H9 (cell line): ENCODE measurements at regions not wholly inside any gene's neighbourhood (a gene's known extent, or its start where the extent isn't known, plus 50 kb on each side); places are given as distances from the start of the nearest gene placed in this dataset.

Experiments
- DNase-seq: peaks from one replicate; pipeline ENCODE4 v3.0.0-alpha.2; 2017
- H2AFZ ChIP-seq: one replicate; pipeline ENCODE4 v1.6.1; 2013; ENCODE audit warnings: mild to moderate bottlenecking, low read length, control low read depth, moderate library complexity
- H2AK5ac ChIP-seq: 2 replicates; pipeline ENCODE4 v1.6.1; 2013; ENCODE audit warnings: low read length, control low read depth, mixed read lengths; ENCODE audit not compliant: insufficient read length
- H2BK120ac ChIP-seq: one replicate; pipeline ENCODE4 v1.6.1; 2013; ENCODE audit warnings: low read depth, mild to moderate bottlenecking, low read length, control low read depth, inconsistent platforms; ENCODE audit not compliant: poor library complexity, severe bottlenecking
- H2BK12ac ChIP-seq: 2 replicates; pipeline ENCODE4 v1.6.1; 2013; ENCODE audit warnings: low read length, control low read depth, mixed read lengths, low read depth; ENCODE audit not compliant: insufficient read length
- H2BK15ac ChIP-seq: 2 replicates; pipeline ENCODE4 v1.6.1; 2013; ENCODE audit warnings: low read depth, low read length, control low read depth
- H2BK20ac ChIP-seq: one replicate; pipeline ENCODE4 v1.6.1; 2013; ENCODE audit warnings: low read depth, mild to moderate bottlenecking, low read length, control low read depth, inconsistent platforms; ENCODE audit not compliant: poor library complexity, severe bottlenecking
- H2BK5ac ChIP-seq: 2 replicates; pipeline ENCODE4 v1.6.1; 2013; ENCODE audit warnings: low read length, control low read depth, mixed read lengths; ENCODE audit not compliant: insufficient read length
- H3K14ac ChIP-seq: 2 replicates; pipeline ENCODE4 v1.6.1; 2013; ENCODE audit warnings: low read length, control low read depth; ENCODE audit not compliant: insufficient read depth
- H3K18ac ChIP-seq: 2 replicates; pipeline ENCODE4 v1.6.1; 2013; ENCODE audit warnings: low read depth, mild to moderate bottlenecking, mixed read lengths, low read length, control low read depth; ENCODE audit not compliant: insufficient read length
- H3K23ac ChIP-seq: 2 replicates; pipeline ENCODE4 v1.6.1; 2013; ENCODE audit warnings: low read length, control low read depth, mixed read lengths, low read depth; ENCODE audit not compliant: insufficient read length
- H3K23me2 ChIP-seq: 2 replicates; pipeline ENCODE4 v1.6.1; 2013; ENCODE audit warnings: low read depth, mild to moderate bottlenecking, mixed read lengths, low read length, control low read depth; ENCODE audit not compliant: insufficient read length, poor library complexity, severe bottlenecking
- H3K27ac ChIP-seq: 2 replicates; pipeline ENCODE4 v1.5.1; 2013; ENCODE audit warnings: low read length, control low read depth, mixed read lengths, low read depth; ENCODE audit not compliant: insufficient read length
- H3K27me3 ChIP-seq: 2 replicates; pipeline ENCODE4 v1.6.1; 2013; ENCODE audit warnings: low read length, control low read depth, inconsistent platforms; ENCODE audit not compliant: insufficient read depth
- H3K4ac ChIP-seq: 2 replicates; pipeline ENCODE4 v1.6.1; 2013; ENCODE audit warnings: low read depth, mild to moderate bottlenecking, control low read depth, inconsistent platforms, low read length, moderate library complexity
- H3K4me1 ChIP-seq: 2 replicates; pipeline ENCODE4 v1.6.1; 2013; ENCODE audit warnings: low read length, control low read depth, inconsistent platforms; ENCODE audit not compliant: insufficient read depth
- H3K4me2 ChIP-seq: 2 replicates; pipeline ENCODE4 v1.6.1; 2013; ENCODE audit warnings: low read length, control low read depth, mixed read lengths; ENCODE audit not compliant: insufficient read length, insufficient read depth
- H3K56ac ChIP-seq: 2 replicates; pipeline ENCODE4 v1.6.1; 2013; ENCODE audit warnings: low read depth, mild to moderate bottlenecking, mixed read lengths, low read length, control low read depth; ENCODE audit not compliant: insufficient read length
- H3K79me1 ChIP-seq: 2 replicates; pipeline ENCODE4 v1.6.1; 2013; ENCODE audit warnings: low read depth, mild to moderate bottlenecking, moderate library complexity, low read length, control low read depth, inconsistent platforms; ENCODE audit not compliant: insufficient read depth, poor library complexity, severe bottlenecking
- H3K79me2 ChIP-seq: 2 replicates; pipeline ENCODE4 v1.6.1; 2013; ENCODE audit warnings: low read length, control low read depth, inconsistent platforms; ENCODE audit not compliant: insufficient read depth
- H3K9ac ChIP-seq: 2 replicates; pipeline ENCODE4 v1.6.1; 2013; ENCODE audit warnings: low read length, control low read depth, mixed read lengths; ENCODE audit not compliant: insufficient read length; ENCODE audit errors: extremely low read depth
- H3K9me3 ChIP-seq: one replicate; pipeline ENCODE4 v1.6.1; 2013; ENCODE audit warnings: low read depth, low read length, inconsistent platforms; ENCODE audit not compliant: control insufficient read depth
- H3T11ph ChIP-seq: one replicate; pipeline ENCODE4 v1.6.1; 2013; ENCODE audit warnings: mild to moderate bottlenecking, low read length, control low read depth, inconsistent platforms
- H4K20me1 ChIP-seq: one replicate; pipeline ENCODE4 v1.6.1; 2013; ENCODE audit not compliant: control insufficient read depth, insufficient read length, insufficient read depth
- H4K5ac ChIP-seq: 2 replicates; pipeline ENCODE4 v1.6.1; 2013; ENCODE audit warnings: low read depth, mild to moderate bottlenecking, mixed read lengths, low read length, control low read depth; ENCODE audit not compliant: insufficient read length
- H4K8ac ChIP-seq: replicated peaks from 2 replicates; pipeline ENCODE4 v1.6.1; 2013; ENCODE audit warnings: low read length, control low read depth, mixed read lengths, low read depth; ENCODE audit not compliant: insufficient read length
- H4K91ac ChIP-seq: 2 replicates; pipeline ENCODE4 v1.6.1; 2013; ENCODE audit warnings: low read depth, mild to moderate bottlenecking, moderate library complexity, mixed read lengths, low read length, control low read depth; ENCODE audit not compliant: insufficient read length
- H3K27ac Mint-ChIP-seq, 3 experiments: 2 replicates in 2 of 3; 3 replicates in 1 of 3; pipeline ENCODE4 v1.8.0; 2020 to 2021; ENCODE audit warnings: mixed read lengths in 3 of 3, mild to moderate bottlenecking in 1 of 3, moderate library complexity in 1 of 3
- H3K27me3 Mint-ChIP-seq: 2 replicates; pipeline ENCODE4 v1.8.0; 2021; ENCODE audit warnings: low read depth, mild to moderate bottlenecking, moderate library complexity, mixed read lengths
- H3K36me3 Mint-ChIP-seq, 3 experiments: 2 replicates in 2 of 3; 3 replicates in 1 of 3; pipeline ENCODE4 v1.8.0; 2020 to 2021; ENCODE audit warnings: low read depth in 3 of 3, mixed read lengths in 3 of 3; ENCODE audit not compliant: insufficient read depth in 1 of 3
- H3K4me1 Mint-ChIP-seq, 2 experiments: 2 replicates each; pipeline ENCODE4 v1.8.0; 2020; ENCODE audit warnings: mixed read lengths in 2 of 2
- H3K4me3 Mint-ChIP-seq, 2 experiments: 2 replicates in 1 of 2; 3 replicates in 1 of 2; pipeline ENCODE4 v1.8.0; 2020 to 2021; ENCODE audit warnings: mild to moderate bottlenecking in 2 of 2, mixed read lengths in 2 of 2, moderate library complexity in 1 of 2
- H3K9me3 Mint-ChIP-seq, 2 experiments: 2 replicates in 1 of 2; 3 replicates in 1 of 2; pipeline ENCODE4 v1.8.0; 2020; ENCODE audit warnings: mild to moderate bottlenecking in 2 of 2, mixed read lengths in 2 of 2, moderate library complexity in 1 of 2
- CTCF ChIP-seq: fragments of 200-600 bp; sonication (generic); conservative IDR thresholded peaks from 3 replicates; pipeline ENCODE4 v1.8.0; 2021; ENCODE audit warnings: antibody characterized with exemption, mild to moderate bottlenecking
- whole genome bisulfite sequencing: extraction: QIAGEN DNeasy Blood & Tissue Kit; methylation state at CpG from one replicate; pipeline ENCODE4 v1.1.7; 2013; ENCODE audit warnings: missing lambda C conversion rate, low lambda C conversion rate, mixed read lengths; ENCODE audit not compliant: insufficient read length; ENCODE audit errors: extremely low coverage; 5-methylcytosine and 5-hydroxymethylcytosine counted together

GRCh38 chr1:186740324-186740723 lies 60.1 kb upstream of the PTGS2 start:
- TF ChIP-seq CTCF: no peak
- no CpG with 5 or more reads among the region's 2 CpGs for WGBS

More at GRCh38 chr1:186740324-186740723, 60.1 kb upstream of the PTGS2 start:
- Histone ChIP-seq H4K20me1 (no peaks in the 10 kb centered on the region), H3K23me2 (no peaks in the 10 kb centered on the region), H2AFZ (no peak overlapping the region), H4K5ac (no peak overlapping the region), H2BK20ac (no peak overlapping the region), H3K27me3 (no peaks in the 10 kb centered on the region), H2BK5ac (no peak overlapping the region), H3K9me3 (no peaks in the 10 kb centered on the region), H3K56ac (no peak overlapping the region), H3T11ph (no peak overlapping the region), H3K4me1 (no peaks in the 10 kb centered on the region), H3K18ac (no peak overlapping the region), H3K9ac (no peak overlapping the region), H2AK5ac (no peak overlapping the region), H3K27ac (no peak overlapping the region), H3K79me1 (no peaks in the 10 kb centered on the region), H3K4ac (no peak overlapping the region), H3K4me2 (no peak overlapping the region), H4K91ac (no peak overlapping the region), H2BK15ac (no peak overlapping the region), H3K14ac (no peak overlapping the region), H2BK12ac (no peak overlapping the region), H3K79me2 (no peaks in the 10 kb centered on the region), H4K8ac (no peak overlapping the region), H3K23ac (no peak overlapping the region), H2BK120ac (no peak overlapping the region)
- H3K4me1 Mint-ChIP-seq: no peaks in the 10 kb centered on the region
- H3K27me3 Mint-ChIP-seq: no peaks in the 10 kb centered on the region
- H3K4me3 Mint-ChIP-seq: no peak overlapping the region
- no peak for DNase-seq
- H3K36me3 Mint-ChIP-seq: no peaks in the 10 kb centered on the region
- H3K27ac Mint-ChIP-seq: 0 out of 7 replicates have a peak overlapping the region, but pooled peaks of 1 of the 3 experiments have one; percentile 6
- no peaks in the 10 kb centered on the region for H3K9me3 Mint-ChIP-seq
